Ishikawa (cell line): ENCODE measurements at regions not wholly inside any gene's neighbourhood (a gene's known extent, or its start where the extent isn't known, plus 50 kb on each side); places are given as distances from the start of the nearest gene placed in this dataset.

ENCODE experiments used
- CREB1 ChIP-seq: IDR thresholded peaks from 2 replicates; pipeline ENCODE4 v1.6.1; 2012; ENCODE audit warnings: low read depth
- EGR1 ChIP-seq: IDR thresholded peaks from 2 replicates; pipeline ENCODE4 v1.6.1; 2012
- EP300 ChIP-seq: IDR thresholded peaks from 2 replicates; pipeline ENCODE4 v1.6.1; 2012; ENCODE audit warnings: borderline replicate concordance
- FOXM1 ChIP-seq: IDR thresholded peaks from 2 replicates; pipeline ENCODE4 v1.6.1; 2012; ENCODE audit warnings: low read depth, borderline replicate concordance
- TAF1 ChIP-seq: IDR thresholded peaks from 2 replicates; pipeline ENCODE4 v1.6.1; 2012; ENCODE audit warnings: low read depth, mild to moderate bottlenecking
- TEAD4 ChIP-seq: IDR thresholded peaks from 2 replicates; pipeline ENCODE4 v1.6.1; 2012
- ZBTB7A ChIP-seq: IDR thresholded peaks from 2 replicates; pipeline ENCODE4 v1.6.1; 2012; ENCODE audit warnings: low read depth
- TF ChIP-seq, protein P1 (sequence below): IDR thresholded peaks from 2 replicates; pipeline ENCODE4 v1.6.1; 2012
- TF ChIP-seq, protein P2 (sequence below): IDR thresholded peaks from 2 replicates; pipeline ENCODE4 v1.6.1; 2012; ENCODE audit warnings: low read depth, mild to moderate bottlenecking

DNA sequence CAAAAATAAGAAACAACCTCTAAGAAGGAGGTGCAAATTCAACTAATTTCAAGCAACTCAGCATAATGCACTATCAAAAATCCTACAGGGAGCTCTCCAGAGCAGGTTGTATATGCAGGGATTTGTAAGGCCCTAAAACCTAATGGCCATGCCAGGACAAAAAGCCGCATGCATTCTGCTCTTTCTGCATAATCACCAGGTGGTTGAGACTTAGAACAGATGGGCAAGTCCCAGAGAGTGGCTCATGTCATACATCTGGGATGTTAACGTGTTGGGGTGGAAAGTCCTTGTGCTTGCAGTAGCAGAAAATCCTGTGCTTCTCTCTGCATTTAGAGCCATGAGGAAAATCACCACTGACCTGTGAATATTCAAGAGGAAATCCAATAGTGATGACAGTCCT, 1002.9 kb downstream of the AGBL1 start:
- TF ChIP-seq, protein P1, sequence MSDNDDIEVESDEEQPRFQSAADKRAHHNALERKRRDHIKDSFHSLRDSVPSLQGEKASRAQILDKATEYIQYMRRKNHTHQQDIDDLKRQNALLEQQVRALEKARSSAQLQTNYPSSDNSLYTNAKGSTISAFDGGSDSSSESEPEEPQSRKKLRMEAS: no peak
- TF ChIP-seq FOXM1: no peak
- no peak for TF ChIP-seq TAF1
- no peak for TF ChIP-seq CREB1
- TF ChIP-seq EP300: no peak
- no peak for TF ChIP-seq TEAD4
- TF ChIP-seq, protein P2, sequence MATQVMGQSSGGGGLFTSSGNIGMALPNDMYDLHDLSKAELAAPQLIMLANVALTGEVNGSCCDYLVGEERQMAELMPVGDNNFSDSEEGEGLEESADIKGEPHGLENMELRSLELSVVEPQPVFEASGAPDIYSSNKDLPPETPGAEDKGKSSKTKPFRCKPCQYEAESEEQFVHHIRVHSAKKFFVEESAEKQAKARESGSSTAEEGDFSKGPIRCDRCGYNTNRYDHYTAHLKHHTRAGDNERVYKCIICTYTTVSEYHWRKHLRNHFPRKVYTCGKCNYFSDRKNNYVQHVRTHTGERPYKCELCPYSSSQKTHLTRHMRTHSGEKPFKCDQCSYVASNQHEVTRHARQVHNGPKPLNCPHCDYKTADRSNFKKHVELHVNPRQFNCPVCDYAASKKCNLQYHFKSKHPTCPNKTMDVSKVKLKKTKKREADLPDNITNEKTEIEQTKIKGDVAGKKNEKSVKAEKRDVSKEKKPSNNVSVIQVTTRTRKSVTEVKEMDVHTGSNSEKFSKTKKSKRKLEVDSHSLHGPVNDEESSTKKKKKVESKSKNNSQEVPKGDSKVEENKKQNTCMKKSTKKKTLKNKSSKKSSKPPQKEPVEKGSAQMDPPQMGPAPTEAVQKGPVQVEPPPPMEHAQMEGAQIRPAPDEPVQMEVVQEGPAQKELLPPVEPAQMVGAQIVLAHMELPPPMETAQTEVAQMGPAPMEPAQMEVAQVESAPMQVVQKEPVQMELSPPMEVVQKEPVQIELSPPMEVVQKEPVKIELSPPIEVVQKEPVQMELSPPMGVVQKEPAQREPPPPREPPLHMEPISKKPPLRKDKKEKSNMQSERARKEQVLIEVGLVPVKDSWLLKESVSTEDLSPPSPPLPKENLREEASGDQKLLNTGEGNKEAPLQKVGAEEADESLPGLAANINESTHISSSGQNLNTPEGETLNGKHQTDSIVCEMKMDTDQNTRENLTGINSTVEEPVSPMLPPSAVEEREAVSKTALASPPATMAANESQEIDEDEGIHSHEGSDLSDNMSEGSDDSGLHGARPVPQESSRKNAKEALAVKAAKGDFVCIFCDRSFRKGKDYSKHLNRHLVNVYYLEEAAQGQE: no peak
- TF ChIP-seq EGR1: no peak
- TF ChIP-seq ZBTB7A: no peak
